GM12878 (cell line): ENCODE measurements at regions not wholly inside any gene's neighbourhood (a gene's known extent, or its start where the extent isn't known, plus 50 kb on each side); places are given as distances from the start of the nearest gene placed in this dataset.

Experiments
- ATAC-seq: fragments of 200-7000 bp; cut with Tn5 transposase; 3 replicates; pipeline ENCODE4 v1.9.1; 2020; ENCODE audit warnings: mild to moderate bottlenecking, moderate library complexity
- BruUV-seq: library from RNA; stranded (reverse); fragments of 400-500 nt; replicated peaks from 2 replicates; lab custom pipeline; 2021; lab: Mats Ljungman, UMichigan
- CTCF ChIA-PET: fragments of 300-600 bp; sonication (Branson Sonifier 250); formaldehyde crosslinking; extraction: SDS; loops from one replicate; lab custom pipeline; 2021; ENCODE audit warnings: inconsistent platforms; lab: Yijun Ruan, JAX
- POLR2A ChIA-PET: fragments of 350-600 bp; formaldehyde crosslinking; extraction: SDS; loops from one replicate; lab custom pipeline; 2021; ENCODE audit warnings: inconsistent platforms; lab: Charles Lee
- RAD21 ChIA-PET: fragments of 300-600 bp; sonication (Branson Sonifier 250); formaldehyde crosslinking; loops from one replicate; lab custom pipeline; 2023; ENCODE audit warnings: antibody characterized with exemption; ENCODE audit not compliant: unreplicated experiment; lab: Charles Lee
- SMC1A ChIA-PET: fragments of 300-600 bp; sonication (Branson Sonifier 250); formaldehyde crosslinking; loops from one replicate; lab custom pipeline; 2023; ENCODE audit not compliant: unreplicated experiment, uncharacterized antibody; lab: Charles Lee
- DNase-seq: peaks from one replicate; pipeline ENCODE4 v3.0.0-alpha.2; 2011; ENCODE audit warnings: low read depth, low spot score
- FAIRE-seq: peaks from 3 replicates; lab custom pipeline; 2011; peaks lifted over from hg19 to GRCh38; lab: Jason Lieb, UNC
- H2AFZ ChIP-seq: 2 replicates; pipeline ENCODE4 v1.6.0; 2011; ENCODE audit warnings: low read depth, low read length, control low read depth; ENCODE audit not compliant: control insufficient read depth
- H3K27ac ChIP-seq: 2 replicates; pipeline ENCODE4 v1.5.1; 2011; ENCODE audit warnings: control low read depth; ENCODE audit not compliant: control insufficient read depth, insufficient read depth
- H3K27me3 ChIP-seq, 2 experiments: replicated peaks in 1 of 2; 2 replicates each; pipeline versions ENCODE4 v1.6.0 to v1.6.1; 2011; ENCODE audit warnings: low read length in 1 of 2; ENCODE audit not compliant: control insufficient read depth in 2 of 2, insufficient read depth in 2 of 2
- H3K36me3 ChIP-seq, 2 experiments: 2 replicates each; pipeline ENCODE4 v1.5.1; 2011; ENCODE audit warnings: low read length in 1 of 2; ENCODE audit not compliant: control insufficient read depth in 2 of 2, insufficient read depth in 2 of 2
- H3K4me1 ChIP-seq: 2 replicates; pipeline ENCODE4 v1.6.1; 2011; ENCODE audit warnings: mild to moderate bottlenecking, low read length, moderate library complexity, mixed read lengths; ENCODE audit not compliant: control insufficient read depth, insufficient read depth
- H3K4me2 ChIP-seq: 2 replicates; pipeline ENCODE4 v1.6.0; 2011; ENCODE audit warnings: control low read depth; ENCODE audit not compliant: control insufficient read depth, insufficient read depth
- H3K4me3 ChIP-seq: fragments of 200-600 bp; sonication (generic); 2 replicates; pipeline ENCODE4 v1.5.1; 2016
- H3K79me2 ChIP-seq: 2 replicates; pipeline ENCODE4 v1.6.0; 2011; ENCODE audit warnings: low read length; ENCODE audit not compliant: control insufficient read depth, insufficient read depth
- H3K9ac ChIP-seq: 2 replicates; pipeline ENCODE4 v1.8.0; 2011; ENCODE audit warnings: low read length, control low read depth, mixed read lengths; ENCODE audit not compliant: control insufficient read depth, insufficient read depth
- H3K9me3 ChIP-seq: replicated peaks from 3 replicates; pipeline ENCODE4 v1.5.1; 2011; ENCODE audit warnings: mild to moderate bottlenecking, low read length; ENCODE audit not compliant: control insufficient read depth, insufficient read depth
- H4K20me1 ChIP-seq: 2 replicates; pipeline ENCODE4 v1.6.0; 2011; ENCODE audit not compliant: control insufficient read depth, insufficient read depth
- ATF7 ChIP-seq: fragments of 450-650 bp; IDR thresholded peaks from 2 replicates; pipeline ENCODE4 v1.6.1; 2016; ENCODE audit warnings: low read depth, mild to moderate bottlenecking
- CBFB ChIP-seq: IDR thresholded peaks from 2 replicates; pipeline ENCODE4 v1.6.1; 2016; ENCODE audit warnings: antibody characterized with exemption, low read depth
- FOXK2 ChIP-seq: fragments of 450-650 bp; IDR thresholded peaks from 2 replicates; pipeline ENCODE4 v1.6.1; 2017; ENCODE audit warnings: mild to moderate bottlenecking, moderate library complexity
- NFIC ChIP-seq: IDR thresholded peaks from 2 replicates; pipeline ENCODE4 v1.6.1; 2012; ENCODE audit warnings: low read depth, mild to moderate bottlenecking, inconsistent platforms, low read length, moderate library complexity
- NFYB ChIP-seq: IDR thresholded peaks from 2 replicates; pipeline ENCODE4 v1.6.1; 2011; ENCODE audit warnings: low read depth, mild to moderate bottlenecking, low read length, improper control_type of control experiment, moderate library complexity; ENCODE audit not compliant: insufficient read depth
- PAX8 ChIP-seq: fragments of 450-650 bp; IDR thresholded peaks from 2 replicates; pipeline ENCODE4 v1.6.1; 2017; ENCODE audit warnings: mild to moderate bottlenecking, moderate library complexity
- POU2F2 ChIP-seq: IDR thresholded peaks from 3 replicates; pipeline ENCODE4 v1.6.1; 2011; ENCODE audit warnings: low read depth, mild to moderate bottlenecking, low read length, borderline replicate concordance
- SKIL ChIP-seq: fragments of 450-650 bp; IDR thresholded peaks from 2 replicates; pipeline ENCODE4 v1.6.1; 2017; ENCODE audit warnings: mild to moderate bottlenecking, low read depth, inconsistent platforms; ENCODE audit not compliant: poor library complexity, severe bottlenecking
- SMAD1 ChIP-seq: fragments of 450-650 bp; IDR thresholded peaks from 2 replicates; pipeline ENCODE4 v1.6.1; 2018; ENCODE audit warnings: mild to moderate bottlenecking, low read depth; ENCODE audit not compliant: partially characterized antibody
- SREBF2 ChIP-seq: IDR thresholded peaks from 2 replicates; pipeline ENCODE4 v1.6.1; 2012; ENCODE audit warnings: mild to moderate bottlenecking, low read length
- SUZ12 ChIP-seq: fragments of 200-600 bp; sonication (generic); IDR thresholded peaks from one replicate; pipeline ENCODE4 v1.6.1; 2018; ENCODE audit warnings: antibody characterized with exemption, mild to moderate bottlenecking; ENCODE audit not compliant: unreplicated experiment
- TCF3 ChIP-seq: IDR thresholded peaks from 2 replicates; pipeline ENCODE4 v1.6.1; 2012; ENCODE audit warnings: low read depth, mild to moderate bottlenecking, low read length, borderline replicate concordance; ENCODE audit not compliant: insufficient read depth
- ZBTB11 ChIP-seq: fragments of 450-650 bp; formaldehyde crosslinking; IDR thresholded peaks from 2 replicates; pipeline ENCODE4 v1.5.0; 2022; ENCODE audit warnings: mild to moderate bottlenecking, missing genetic modification characterization
- in situ Hi-C: fragments of 300-500 bp; cut with MboI; formaldehyde crosslinking; loops from 9 replicates; pipeline ENCODE4 v1.14.3; 2018; ENCODE audit warnings: mixed read lengths
- intact Hi-C: fragments of 100-400 bp; cut with micrococcal nuclease; formaldehyde crosslinking; loops from one replicate; pipeline ENCODE4 v1.14.2; 2022; ENCODE audit not compliant: unreplicated experiment
- TF ChIP-seq, protein P1 (sequence below): fragments of 450-650 bp; IDR thresholded peaks from 2 replicates; pipeline ENCODE4 v1.6.1; 2016; ENCODE audit warnings: mild to moderate bottlenecking
- TF ChIP-seq, protein P2 (sequence below): IDR thresholded peaks from 2 replicates; pipeline ENCODE4 v1.6.1; 2011; ENCODE audit warnings: low read depth, low read length, improper control_type of control experiment, borderline replicate concordance
- TF ChIP-seq, protein P3 (sequence below): fragments of 450-650 bp; IDR thresholded peaks from 2 replicates; pipeline ENCODE4 v1.6.1; 2016; ENCODE audit warnings: mild to moderate bottlenecking

- no peak for TF ChIP-seq SUZ12
- no peak for TF ChIP-seq POU2F2
- TF ChIP-seq CBFB = no peak
- TF ChIP-seq, protein P1, sequence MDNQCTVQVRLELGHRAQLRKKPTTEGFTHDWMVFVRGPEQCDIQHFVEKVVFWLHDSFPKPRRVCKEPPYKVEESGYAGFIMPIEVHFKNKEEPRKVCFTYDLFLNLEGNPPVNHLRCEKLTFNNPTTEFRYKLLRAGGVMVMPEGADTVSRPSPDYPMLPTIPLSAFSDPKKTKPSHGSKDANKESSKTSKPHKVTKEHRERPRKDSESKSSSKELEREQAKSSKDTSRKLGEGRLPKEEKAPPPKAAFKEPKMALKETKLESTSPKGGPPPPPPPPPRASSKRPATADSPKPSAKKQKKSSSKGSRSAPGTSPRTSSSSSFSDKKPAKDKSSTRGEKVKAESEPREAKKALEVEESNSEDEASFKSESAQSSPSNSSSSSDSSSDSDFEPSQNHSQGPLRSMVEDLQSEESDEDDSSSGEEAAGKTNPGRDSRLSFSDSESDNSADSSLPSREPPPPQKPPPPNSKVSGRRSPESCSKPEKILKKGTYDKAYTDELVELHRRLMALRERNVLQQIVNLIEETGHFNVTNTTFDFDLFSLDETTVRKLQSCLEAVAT = no peak
- no peak for TF ChIP-seq FOXK2
- no peak for TF ChIP-seq NFIC
- TF ChIP-seq, protein P2, sequence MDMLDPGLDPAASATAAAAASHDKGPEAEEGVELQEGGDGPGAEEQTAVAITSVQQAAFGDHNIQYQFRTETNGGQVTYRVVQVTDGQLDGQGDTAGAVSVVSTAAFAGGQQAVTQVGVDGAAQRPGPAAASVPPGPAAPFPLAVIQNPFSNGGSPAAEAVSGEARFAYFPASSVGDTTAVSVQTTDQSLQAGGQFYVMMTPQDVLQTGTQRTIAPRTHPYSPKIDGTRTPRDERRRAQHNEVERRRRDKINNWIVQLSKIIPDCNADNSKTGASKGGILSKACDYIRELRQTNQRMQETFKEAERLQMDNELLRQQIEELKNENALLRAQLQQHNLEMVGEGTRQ = no peak
- TF ChIP-seq, protein P3, sequence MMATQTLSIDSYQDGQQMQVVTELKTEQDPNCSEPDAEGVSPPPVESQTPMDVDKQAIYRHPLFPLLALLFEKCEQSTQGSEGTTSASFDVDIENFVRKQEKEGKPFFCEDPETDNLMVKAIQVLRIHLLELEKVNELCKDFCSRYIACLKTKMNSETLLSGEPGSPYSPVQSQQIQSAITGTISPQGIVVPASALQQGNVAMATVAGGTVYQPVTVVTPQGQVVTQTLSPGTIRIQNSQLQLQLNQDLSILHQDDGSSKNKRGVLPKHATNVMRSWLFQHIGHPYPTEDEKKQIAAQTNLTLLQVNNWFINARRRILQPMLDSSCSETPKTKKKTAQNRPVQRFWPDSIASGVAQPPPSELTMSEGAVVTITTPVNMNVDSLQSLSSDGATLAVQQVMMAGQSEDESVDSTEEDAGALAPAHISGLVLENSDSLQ = no peak
- no peak for TF ChIP-seq ZBTB11
- no peak for TF ChIP-seq SREBF2
- no peak for TF ChIP-seq ATF7
- no peak for TF ChIP-seq SKIL
- TF ChIP-seq NFYB = no peak
- no peak for TF ChIP-seq PAX8
- no peak for TF ChIP-seq SMAD1
- no peak for TF ChIP-seq TCF3
- TF ChIP-seq, all 136 proteins: peak for 0
- no peaks in the 10 kb centered on the region for H3K36me3 ChIP-seq
- intact Hi-C loops = no loop called here
- no peaks in the 10 kb centered on the region for H3K9me3 ChIP-seq
- FAIRE-seq = no peak
- ChIA-PET POLR2A (interaction anchor here (1.4 kb wide), 1 partner anchor 47 kb away, joined by 4 read pairs; no protein-coding TSS in a partner anchor), RAD21 (interaction anchor here (2.3 kb wide), 1 partner anchor 30 kb away, joined by 9 read pairs; no protein-coding TSS in a partner anchor), SMC1A (interaction anchor here (0.8 to 3.0 kb wide), 10 partner anchors 8 to 701 kb away, joined by 3 to 20 read pairs (median 4); no protein-coding TSS in a partner anchor), CTCF (interaction anchor here (1.1 to 4.2 kb wide), 4 partner anchors 8 to 29 kb away, joined by 3 to 29 read pairs (median 4); no protein-coding TSS in a partner anchor)
- no peak overlapping the region for H3K4me3 ChIP-seq
- DNase-seq = no peak
- H4K20me1 ChIP-seq = no peaks in the 10 kb centered on the region
- no peaks in the 10 kb centered on the region for H3K27me3 ChIP-seq
- ATAC-seq = no peak
- H3K4me1 ChIP-seq = no peaks in the 10 kb centered on the region
- no peaks in the 10 kb centered on the region for H3K79me2 ChIP-seq
- in situ Hi-C loops = no loop called here
- no peak overlapping the region for H3K27ac ChIP-seq
- no peak overlapping the region for H3K9ac ChIP-seq
- H2AFZ ChIP-seq = no peak overlapping the region
- BruUV-seq = no TSS peak
- H3K4me2 ChIP-seq = no peak overlapping the region
Measured at GRCh38 chr3:90062016-90062415, 954.6 kb downstream of the EPHA3 start.
